Glutamatergic neuron (in vitro differentiated cells): ENCODE measurements at regions not wholly inside any gene's neighbourhood (a gene's known extent, or its start where the extent isn't known, plus 50 kb on each side); places are given as distances from the start of the nearest gene placed in this dataset.
"Not testable (repeated sequence)": the region's sequence is repeated elsewhere in the genome, so short reads cannot be mapped to it uniquely, and the experiment has no call there.

Experiments used
- DNase-seq: peaks from one replicate; pipeline ENCODE4 v3.0.0; 2022
- H3K27ac Mint-ChIP-seq: one replicate; pipeline ENCODE4 v1.8.0; 2020; ENCODE audit warnings: mild to moderate bottlenecking, mixed read lengths, inconsistent platforms; ENCODE audit not compliant: unreplicated experiment
- H3K27me3 Mint-ChIP-seq: one replicate; pipeline ENCODE4 v1.8.0; 2020; ENCODE audit warnings: mild to moderate bottlenecking, moderate library complexity, mixed read lengths, inconsistent platforms; ENCODE audit not compliant: unreplicated experiment
- H3K36me3 Mint-ChIP-seq: one replicate; pipeline ENCODE4 v1.8.0; 2020; ENCODE audit warnings: mild to moderate bottlenecking, mixed read lengths, inconsistent platforms; ENCODE audit not compliant: unreplicated experiment
- H3K4me1 Mint-ChIP-seq: one replicate; pipeline ENCODE4 v1.8.0; 2020; ENCODE audit warnings: mild to moderate bottlenecking, low read depth, mixed read lengths, inconsistent platforms; ENCODE audit not compliant: unreplicated experiment
- H3K4me3 Mint-ChIP-seq: one replicate; pipeline ENCODE4 v1.8.0; 2020; ENCODE audit warnings: mild to moderate bottlenecking, mixed read lengths, inconsistent platforms; ENCODE audit not compliant: unreplicated experiment
- H3K9me3 Mint-ChIP-seq: one replicate; pipeline ENCODE4 v1.8.0; 2020; ENCODE audit warnings: mild to moderate bottlenecking, moderate library complexity, mixed read lengths, inconsistent platforms; ENCODE audit not compliant: unreplicated experiment
- TF ChIP-seq, protein P1 (sequence below): fragments of 200-600 bp; sonication (generic); IDR thresholded peaks from one replicate; pipeline ENCODE4 v1.5.0; 2021; ENCODE audit not compliant: partially characterized antibody, unreplicated experiment

- no peak for DNase-seq
- no peak overlapping the region for H3K27ac Mint-ChIP-seq
- H3K4me1 Mint-ChIP-seq = no peaks in the 10 kb centered on the region
- no peak overlapping the region for H3K4me3 Mint-ChIP-seq
- H3K36me3 Mint-ChIP-seq = no peaks in the 10 kb centered on the region
- TF ChIP-seq, protein P1, sequence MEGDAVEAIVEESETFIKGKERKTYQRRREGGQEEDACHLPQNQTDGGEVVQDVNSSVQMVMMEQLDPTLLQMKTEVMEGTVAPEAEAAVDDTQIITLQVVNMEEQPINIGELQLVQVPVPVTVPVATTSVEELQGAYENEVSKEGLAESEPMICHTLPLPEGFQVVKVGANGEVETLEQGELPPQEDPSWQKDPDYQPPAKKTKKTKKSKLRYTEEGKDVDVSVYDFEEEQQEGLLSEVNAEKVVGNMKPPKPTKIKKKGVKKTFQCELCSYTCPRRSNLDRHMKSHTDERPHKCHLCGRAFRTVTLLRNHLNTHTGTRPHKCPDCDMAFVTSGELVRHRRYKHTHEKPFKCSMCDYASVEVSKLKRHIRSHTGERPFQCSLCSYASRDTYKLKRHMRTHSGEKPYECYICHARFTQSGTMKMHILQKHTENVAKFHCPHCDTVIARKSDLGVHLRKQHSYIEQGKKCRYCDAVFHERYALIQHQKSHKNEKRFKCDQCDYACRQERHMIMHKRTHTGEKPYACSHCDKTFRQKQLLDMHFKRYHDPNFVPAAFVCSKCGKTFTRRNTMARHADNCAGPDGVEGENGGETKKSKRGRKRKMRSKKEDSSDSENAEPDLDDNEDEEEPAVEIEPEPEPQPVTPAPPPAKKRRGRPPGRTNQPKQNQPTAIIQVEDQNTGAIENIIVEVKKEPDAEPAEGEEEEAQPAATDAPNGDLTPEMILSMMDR = no peak
- no peaks in the 10 kb centered on the region for H3K9me3 Mint-ChIP-seq
- no peaks in the 10 kb centered on the region for H3K27me3 Mint-ChIP-seq
These were observed 95.5 kb upstream of the KCTD8 start for GRCh38 chr4:44544158-44544557.

GRCh38 chr4:44538534-44538933, 89.9 kb upstream of the KCTD8 start:
- Mint-ChIP-seq H3K9me3 (no peaks in the 10 kb centered on the region), H3K27me3 (no peaks in the 10 kb centered on the region), H3K4me1 (no peaks in the 10 kb centered on the region), H3K27ac (no peak overlapping the region), H3K36me3 (no peaks in the 10 kb centered on the region), H3K4me3 (no peak overlapping the region)
- no peak for DNase-seq
- TF ChIP-seq, protein P1 = no peak

GRCh38 chr4:44535981-44536380, 87.4 kb upstream of the KCTD8 start:
- H3K27me3 Mint-ChIP-seq = no peaks in the 10 kb centered on the region
- no peak overlapping the region for H3K27ac Mint-ChIP-seq
- no peak overlapping the region for H3K4me3 Mint-ChIP-seq
- no peak for DNase-seq
- H3K36me3 Mint-ChIP-seq = no peaks in the 10 kb centered on the region
- no peaks in the 10 kb centered on the region for H3K9me3 Mint-ChIP-seq
- no peaks in the 10 kb centered on the region for H3K4me1 Mint-ChIP-seq
- TF ChIP-seq, protein P1 = no peak

DNA sequence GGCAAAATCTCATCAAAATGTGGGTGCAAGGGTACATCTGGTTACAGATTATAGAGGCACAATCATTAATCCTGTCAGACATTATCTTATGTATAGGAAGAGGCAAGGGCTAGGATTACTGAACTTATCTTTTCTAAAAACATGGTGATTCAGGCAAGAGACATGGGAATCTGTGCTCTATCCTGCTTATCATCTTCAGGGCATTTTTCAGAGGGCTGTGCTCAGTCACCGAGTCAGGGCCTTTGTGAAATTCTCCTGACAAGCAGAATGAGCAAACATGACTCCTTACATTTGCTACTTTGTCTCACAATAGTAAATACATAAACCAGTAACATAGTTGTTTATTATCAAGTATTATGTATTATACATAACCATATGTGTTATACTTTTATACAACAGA, 84.2 kb upstream of the KCTD8 start:
- no peaks in the 10 kb centered on the region for H3K36me3 Mint-ChIP-seq
- H3K27ac Mint-ChIP-seq = no peak overlapping the region
- DNase-seq = no peak
- H3K27me3 Mint-ChIP-seq = no peaks in the 10 kb centered on the region
- TF ChIP-seq, protein P1 = no peak
- no peaks in the 10 kb centered on the region for H3K4me1 Mint-ChIP-seq
- no peaks in the 10 kb centered on the region for H3K9me3 Mint-ChIP-seq
- H3K4me3 Mint-ChIP-seq = no peak overlapping the region

GRCh38 chr4:44522761-44523445, 74.3 kb upstream of the KCTD8 start:
- Mint-ChIP-seq H3K4me3 (no peak overlapping the region), H3K27me3 (no peaks in the 10 kb centered on the region), H3K9me3 (no peaks in the 10 kb centered on the region), H3K27ac (no peak overlapping the region), H3K4me1 (peaks cover 5% of the 10 kb centered on the region), H3K36me3 (no peaks in the 10 kb centered on the region)
- no peak for DNase-seq
- TF ChIP-seq, protein P1 = no peak

DNA sequence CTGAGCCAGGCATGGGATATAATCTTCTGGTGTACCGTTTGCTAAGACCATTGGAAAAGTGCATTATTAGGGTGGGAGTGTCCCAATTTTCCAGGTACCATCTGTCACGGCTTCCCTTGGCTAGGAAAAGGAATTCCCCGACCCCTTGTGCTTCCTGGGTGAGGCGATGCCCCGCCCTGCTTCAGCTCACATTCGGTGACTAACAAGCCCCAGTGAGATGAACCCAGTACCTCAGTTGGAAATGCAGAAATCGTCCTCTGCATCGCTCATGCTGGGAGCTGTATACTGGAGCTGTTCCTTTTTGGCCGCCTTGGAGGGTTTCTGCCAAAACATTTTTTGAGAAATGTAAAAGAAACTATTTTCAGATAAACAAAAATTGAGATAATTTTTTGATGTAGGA, 53.6 kb upstream of the KCTD8 start:
- DNase-seq, H3K4me1 Mint-ChIP-seq, H3K27me3 Mint-ChIP-seq, H3K9me3 Mint-ChIP-seq, H3K4me3 Mint-ChIP-seq, H3K36me3 Mint-ChIP-seq, H3K27ac Mint-ChIP-seq: not testable (repeated sequence)
